Mesenchymal stem cell (in vitro differentiated cells and primary cell): ENCODE measurements at regions not wholly inside any gene's neighbourhood (a gene's known extent, or its start where the extent isn't known, plus 50 kb on each side); places are given as distances from the start of the nearest gene placed in this dataset.

Experiments used
- DNase-seq: peaks from one replicate; pipeline ENCODE4 v3.0.0-alpha.2; 2013
- H2AFZ ChIP-seq: one replicate; pipeline ENCODE4 v1.6.1; 2013; ENCODE audit warnings: low read depth, mild to moderate bottlenecking, control low read depth, inconsistent platforms, low read length, moderate library complexity
- H2AK5ac ChIP-seq: 2 replicates; pipeline ENCODE4 v1.6.1; 2013; ENCODE audit warnings: low read length, moderate library complexity, mild to moderate bottlenecking, inconsistent platforms; ENCODE audit not compliant: severe bottlenecking
- H2BK120ac ChIP-seq: one replicate; pipeline ENCODE4 v1.6.1; 2013; ENCODE audit warnings: low read depth, mild to moderate bottlenecking, inconsistent platforms, low read length, moderate library complexity
- H2BK12ac ChIP-seq, 2 experiments: one replicate each; pipeline ENCODE4 v1.6.1; 2013; ENCODE audit warnings: inconsistent platforms in 2 of 2, low read length in 2 of 2, mild to moderate bottlenecking in 2 of 2, moderate library complexity in 2 of 2, control low read depth in 1 of 2
- H2BK15ac ChIP-seq: one replicate; pipeline ENCODE4 v1.6.1; 2013; ENCODE audit warnings: mild to moderate bottlenecking, low read depth, inconsistent platforms; ENCODE audit not compliant: poor library complexity, severe bottlenecking
- H2BK5ac ChIP-seq: 2 replicates; pipeline ENCODE4 v1.6.1; 2013; ENCODE audit warnings: low read depth, mild to moderate bottlenecking, low read length, control low read depth, inconsistent platforms; ENCODE audit not compliant: poor library complexity, severe bottlenecking
- H3K14ac ChIP-seq, 2 experiments: one replicate each; pipeline ENCODE4 v1.6.1; 2013; ENCODE audit warnings: inconsistent platforms in 2 of 2, low read length in 2 of 2, control low read depth in 1 of 2, mild to moderate bottlenecking in 1 of 2, moderate library complexity in 1 of 2
- H3K18ac ChIP-seq, 2 experiments: one replicate each; pipeline ENCODE4 v1.6.1; 2013; ENCODE audit warnings: inconsistent platforms in 2 of 2, low read length in 2 of 2, control low read depth in 1 of 2, low read depth in 1 of 2, mild to moderate bottlenecking in 1 of 2
- H3K23ac ChIP-seq, 2 experiments: one replicate each; pipeline ENCODE4 v1.6.1; 2013; ENCODE audit warnings: inconsistent platforms in 2 of 2, low read length in 2 of 2, mild to moderate bottlenecking in 2 of 2, moderate library complexity in 2 of 2, control low read depth in 1 of 2
- H3K27ac ChIP-seq: 2 replicates; pipeline ENCODE4 v1.5.1; 2013; ENCODE audit warnings: mild to moderate bottlenecking, moderate library complexity, low read length, control low read depth, inconsistent platforms; ENCODE audit not compliant: poor library complexity, severe bottlenecking
- H3K27me3 ChIP-seq, 2 experiments: 2 replicates each; pipeline versions ENCODE4 v1.6.1 to v1.7.0; 2013; ENCODE audit warnings: low read length in 2 of 2, mild to moderate bottlenecking in 2 of 2, moderate library complexity in 2 of 2, control low read depth in 1 of 2, inconsistent platforms in 1 of 2; ENCODE audit not compliant: control insufficient read depth in 1 of 2, insufficient read depth in 1 of 2
- H3K36me3 ChIP-seq, 2 experiments: 2 replicates each; pipeline versions ENCODE4 v1.6.1 to v1.7.0; 2013; ENCODE audit warnings: low read length in 2 of 2, control low read depth in 1 of 2, inconsistent platforms in 1 of 2, low read depth in 1 of 2, mild to moderate bottlenecking in 1 of 2; ENCODE audit not compliant: insufficient read depth in 2 of 2, control insufficient read depth in 1 of 2
- H3K4ac ChIP-seq, 2 experiments: one replicate each; pipeline ENCODE4 v1.6.1; 2013; ENCODE audit warnings: inconsistent platforms in 2 of 2, low read length in 2 of 2, mild to moderate bottlenecking in 2 of 2, moderate library complexity in 2 of 2, control low read depth in 1 of 2, low read depth in 1 of 2
- H3K4me1 ChIP-seq: 2 replicates; pipeline ENCODE4 v1.6.1; 2013; ENCODE audit warnings: low read depth, low read length, control low read depth; ENCODE audit not compliant: control insufficient read depth, insufficient read depth
- H3K4me2 ChIP-seq: 2 replicates; pipeline ENCODE4 v1.6.1; 2013; ENCODE audit warnings: low read length, mild to moderate bottlenecking, inconsistent platforms; ENCODE audit not compliant: poor library complexity, severe bottlenecking
- H3K4me3 ChIP-seq, 2 experiments: 2 replicates each; pipeline versions ENCODE4 v1.5.1 to v1.7.0; 2013; ENCODE audit warnings: low read length in 2 of 2, mild to moderate bottlenecking in 2 of 2, control low read depth in 1 of 2, low read depth in 1 of 2; ENCODE audit not compliant: insufficient read depth in 1 of 2
- H3K79me1 ChIP-seq: replicated peaks from 2 replicates; pipeline ENCODE4 v1.6.1; 2013; ENCODE audit warnings: mild to moderate bottlenecking, control low read depth, low read length, inconsistent platforms; ENCODE audit not compliant: poor library complexity, severe bottlenecking
- H3K9ac ChIP-seq: 2 replicates; pipeline ENCODE4 v1.7.0; 2013; ENCODE audit warnings: mild to moderate bottlenecking, low read length, moderate library complexity
- H3K9me3 ChIP-seq: 2 replicates; pipeline ENCODE4 v1.7.0; 2013; ENCODE audit warnings: mild to moderate bottlenecking, low read length; ENCODE audit not compliant: control insufficient read depth
- H4K8ac ChIP-seq: one replicate; pipeline ENCODE4 v1.6.1; 2013; ENCODE audit warnings: inconsistent platforms, mild to moderate bottlenecking, low read length, moderate library complexity
- H4K91ac ChIP-seq: one replicate; pipeline ENCODE4 v1.6.1; 2013; ENCODE audit warnings: mild to moderate bottlenecking, low read length, inconsistent platforms
- WGBS: methylation state at CpG from one replicate; pipeline ENCODE4 v1.1.7; 2013; ENCODE audit warnings: mixed read lengths; 5-methylcytosine and 5-hydroxymethylcytosine counted together

GRCh38 chrX:140360284-140360683, 144.6 kb downstream of the SOX3 start:
- no peaks in the 10 kb centered on the region for H3K79me1 ChIP-seq
- 73% methylated on average over 5 of the region's 5 CpGs for WGBS
- no peak for DNase-seq
- no peak overlapping the region for H4K8ac ChIP-seq
- H3K27ac ChIP-seq: no peak overlapping the region
- H3K14ac ChIP-seq: no peak overlapping the region
- H3K23ac ChIP-seq: no peak overlapping the region
- H2BK12ac ChIP-seq: no peak overlapping the region
- no peak overlapping the region for H2AFZ ChIP-seq
- no peak overlapping the region for H2BK120ac ChIP-seq
- no peak overlapping the region for H2BK5ac ChIP-seq
- H4K91ac ChIP-seq: no peak overlapping the region
- H3K4me1 ChIP-seq: no peaks in the 10 kb centered on the region
- H3K18ac ChIP-seq: no peak overlapping the region
- peaks cover 0 to 3% of the 10 kb centered on the region in 2 experiments for H3K27me3 ChIP-seq
- no peak overlapping the region for H3K4ac ChIP-seq
- H3K4me3 ChIP-seq: no peak overlapping the region
- H2AK5ac ChIP-seq: no peak overlapping the region
- no peak overlapping the region for H3K9ac ChIP-seq
- no peak overlapping the region for H2BK15ac ChIP-seq
- H3K9me3 ChIP-seq: no peaks in the 10 kb centered on the region
- H3K36me3 ChIP-seq: no peaks in the 10 kb centered on the region
- no peak overlapping the region for H3K4me2 ChIP-seq

DNA sequence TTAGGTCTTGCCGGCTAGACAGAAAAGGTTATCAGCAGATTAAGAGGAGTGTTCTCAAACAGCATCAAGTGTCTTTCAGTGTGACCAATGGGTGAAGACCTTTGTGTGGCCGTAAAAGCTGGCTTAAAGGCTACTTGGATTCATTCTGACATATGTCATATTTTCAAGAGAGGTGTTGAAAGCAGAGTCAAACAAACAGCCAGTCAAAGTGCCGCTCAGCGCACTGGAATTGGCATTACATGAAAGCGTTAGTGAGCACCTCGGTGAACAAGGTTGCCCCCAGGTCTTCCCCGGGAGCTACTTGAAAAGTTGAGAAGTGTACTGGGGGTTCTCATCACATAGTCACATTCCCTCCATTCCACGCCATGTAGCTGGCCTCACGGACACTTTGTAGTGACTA, 148.9 kb downstream of the SOX3 start:
- Histone ChIP-seq H2AK5ac (no peak overlapping the region), H3K4me1 (no peaks in the 10 kb centered on the region), H3K14ac (no peak overlapping the region), H3K9ac (no peak overlapping the region), H3K27me3 (peaks cover 0 to 3% of the 10 kb centered on the region in 2 experiments), H3K27ac (no peak overlapping the region), H3K18ac (no peak overlapping the region), H3K23ac (no peak overlapping the region), H3K4me2 (no peak overlapping the region), H3K4ac (no peak overlapping the region), H2BK5ac (no peak overlapping the region), H2BK12ac (no peak overlapping the region), H3K4me3 (no peak overlapping the region), H4K91ac (no peak overlapping the region), H3K79me1 (no peaks in the 10 kb centered on the region), H2BK15ac (no peak overlapping the region), H4K8ac (no peak overlapping the region), H2AFZ (no peak overlapping the region), H2BK120ac (no peak overlapping the region), H3K9me3 (no peaks in the 10 kb centered on the region), H3K36me3 (no peaks in the 10 kb centered on the region)
- DNase-seq: no peak
- 85% methylated on average over 7 of the region's 9 CpGs for WGBS

GRCh38 chrX:140355429-140355828, 149.4 kb downstream of the SOX3 start:
- H4K8ac ChIP-seq: no peak overlapping the region
- no peak overlapping the region for H2BK120ac ChIP-seq
- H2AFZ ChIP-seq: no peak overlapping the region
- no peak overlapping the region for H2BK5ac ChIP-seq
- H4K91ac ChIP-seq: no peak overlapping the region
- H3K36me3 ChIP-seq: no peaks in the 10 kb centered on the region
- WGBS: 82% methylated on average over 3 of the region's 6 CpGs
- no peak overlapping the region for H3K27ac ChIP-seq
- H3K79me1 ChIP-seq: no peaks in the 10 kb centered on the region
- H3K4me3 ChIP-seq: no peak overlapping the region
- no peak overlapping the region for H2AK5ac ChIP-seq
- H3K18ac ChIP-seq: no peak overlapping the region
- no peak overlapping the region for H3K9ac ChIP-seq
- no peak overlapping the region for H3K23ac ChIP-seq
- DNase-seq: no peak
- no peak overlapping the region for H3K14ac ChIP-seq
- H3K27me3 ChIP-seq: peaks cover 0 to 3% of the 10 kb centered on the region in 2 experiments
- no peak overlapping the region for H3K4me2 ChIP-seq
- no peaks in the 10 kb centered on the region for H3K9me3 ChIP-seq
- no peaks in the 10 kb centered on the region for H3K4me1 ChIP-seq
- H2BK12ac ChIP-seq: no peak overlapping the region
- H2BK15ac ChIP-seq: no peak overlapping the region
- no peak overlapping the region for H3K4ac ChIP-seq

DNA sequence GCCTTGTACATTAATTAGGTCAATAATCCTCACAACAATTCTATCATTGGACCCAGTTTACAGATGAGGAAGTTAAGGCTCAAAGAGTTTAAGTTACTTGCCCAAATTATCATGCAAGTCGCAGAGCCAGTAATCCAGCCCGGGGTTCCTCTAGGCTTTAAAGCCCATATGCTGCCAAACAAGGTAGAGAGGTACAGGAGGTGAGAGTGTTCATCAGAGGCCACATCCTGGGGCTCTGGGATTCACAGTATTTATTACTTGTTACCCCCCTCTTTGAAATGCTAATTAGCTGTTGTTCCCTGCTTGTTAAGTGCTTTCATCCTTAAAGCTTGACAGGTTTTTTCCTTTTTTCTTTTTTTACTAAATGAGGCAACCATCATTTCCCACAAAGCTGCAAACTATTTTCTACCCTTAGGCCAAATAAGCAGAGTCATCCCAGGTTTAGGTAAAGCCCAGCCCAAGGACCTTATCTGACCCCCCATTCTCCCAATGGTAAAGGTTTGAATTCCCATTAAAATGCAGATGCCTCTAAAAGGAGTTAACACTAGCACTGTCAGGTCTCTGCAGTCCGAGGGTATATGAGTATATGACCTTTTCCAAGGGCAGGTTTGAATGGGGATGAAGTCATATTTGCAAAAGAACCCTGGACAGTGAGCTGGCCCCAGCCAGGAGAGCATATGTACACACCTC, 150.3 kb downstream of the SOX3 start:
- H3K27ac ChIP-seq: no peak overlapping the region
- 20% methylated on average over 2 of the region's 3 CpGs for WGBS

More for the DNA sequence above, 150.3 kb downstream of the SOX3 start:
- no peaks in the 10 kb centered on the region for H3K36me3 ChIP-seq
- H3K23ac ChIP-seq: no peak overlapping the region
- no peaks in the 10 kb centered on the region for H3K4me1 ChIP-seq
- H3K4me3 ChIP-seq: no peak overlapping the region
- no peak overlapping the region for H3K9ac ChIP-seq
- DNase-seq: no peak
- no peak overlapping the region for H2BK5ac ChIP-seq
- H2AK5ac ChIP-seq: no peak overlapping the region
- H3K14ac ChIP-seq: no peak overlapping the region
- H2BK120ac ChIP-seq: no peak overlapping the region
- H3K4ac ChIP-seq: no peak overlapping the region
- H3K27me3 ChIP-seq: peaks cover 0 to 3% of the 10 kb centered on the region in 2 experiments
- no peak overlapping the region for H4K8ac ChIP-seq
- H2BK12ac ChIP-seq: no peak overlapping the region
- no peak overlapping the region for H2AFZ ChIP-seq
- no peak overlapping the region for H3K4me2 ChIP-seq
- H3K9me3 ChIP-seq: no peaks in the 10 kb centered on the region
- no peak overlapping the region for H4K91ac ChIP-seq
- H2BK15ac ChIP-seq: no peak overlapping the region
- no peak overlapping the region for H3K18ac ChIP-seq
- no peaks in the 10 kb centered on the region for H3K79me1 ChIP-seq
